SH-SY5Y (cell line): ENCODE measurements at regions not wholly inside any gene's neighbourhood (a gene's known extent, or its start where the extent isn't known, plus 50 kb on each side); places are given as distances from the start of the nearest gene placed in this dataset.

Source experiments
- GATA2 ChIP-seq: IDR thresholded peaks from 2 replicates; pipeline ENCODE4 v1.6.1; 2011; ENCODE audit warnings: mild to moderate bottlenecking, low read depth, low read length
- GATA3 ChIP-seq: IDR thresholded peaks from 2 replicates; pipeline ENCODE4 v1.6.1; 2011; ENCODE audit warnings: low read depth, mild to moderate bottlenecking, low read length, moderate library complexity

DNA sequence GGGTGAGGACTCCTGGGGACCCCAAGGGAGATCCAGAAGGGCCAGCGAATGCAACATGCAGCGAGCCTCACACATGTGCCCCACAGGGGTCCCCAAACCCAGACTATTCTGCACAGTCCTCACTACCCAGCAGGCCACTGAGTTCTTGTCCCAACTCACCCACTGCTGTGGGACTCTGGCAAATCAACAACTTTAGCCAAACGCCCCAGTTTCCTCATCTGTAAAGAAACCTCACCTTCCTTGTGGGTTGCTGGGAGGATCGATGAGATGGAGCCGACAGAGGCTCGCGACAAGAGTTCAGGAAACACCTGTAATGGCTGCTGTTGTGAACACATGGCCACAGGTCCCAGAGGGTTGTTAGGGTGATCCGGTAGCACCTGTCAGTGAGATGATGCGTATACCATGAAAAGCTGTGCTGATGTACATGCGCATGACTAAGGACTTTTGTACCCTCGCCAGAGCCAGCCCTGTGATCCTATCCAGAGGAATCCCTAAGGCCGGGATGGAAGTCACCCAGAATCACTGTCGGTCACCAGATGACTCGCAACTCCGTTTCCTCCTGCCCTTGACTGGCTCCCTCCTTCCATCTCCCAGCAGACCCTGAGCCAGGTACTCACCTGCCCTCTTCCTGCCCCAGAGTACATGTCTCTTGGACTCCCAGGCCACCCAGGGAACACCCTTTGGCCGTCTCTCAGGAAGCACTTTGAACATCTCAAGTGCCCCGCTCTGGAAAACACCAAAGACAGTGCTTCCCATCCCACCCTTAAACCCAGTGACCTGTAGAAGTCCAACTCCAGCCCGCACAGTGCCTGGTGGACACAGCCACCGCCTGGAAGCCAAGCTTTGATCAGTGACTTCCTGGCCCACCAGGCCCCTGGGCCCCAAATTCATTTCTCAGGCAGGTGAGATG lies 103.3 kb upstream of the ID2 start:
- no peak for TF ChIP-seq GATA2
- no peak for TF ChIP-seq GATA3
